SIG-M5 treated with dmso at 0.1 percent for 504 hours (cell line): ENCODE measurements at regions not wholly inside any gene's neighbourhood (a gene's known extent, or its start where the extent isn't known, plus 50 kb on each side); places are given as distances from the start of the nearest gene placed in this dataset.
"Not testable (repeated sequence)": the region's sequence is repeated elsewhere in the genome, so short reads cannot be mapped to it uniquely, and the experiment has no call there.

ENCODE experiments used
- DNase-seq: peaks from one replicate; lab custom pipeline; 2025; ENCODE audit not compliant: unreplicated experiment; lab: John Stamatoyannopoulos, UW

DNA sequence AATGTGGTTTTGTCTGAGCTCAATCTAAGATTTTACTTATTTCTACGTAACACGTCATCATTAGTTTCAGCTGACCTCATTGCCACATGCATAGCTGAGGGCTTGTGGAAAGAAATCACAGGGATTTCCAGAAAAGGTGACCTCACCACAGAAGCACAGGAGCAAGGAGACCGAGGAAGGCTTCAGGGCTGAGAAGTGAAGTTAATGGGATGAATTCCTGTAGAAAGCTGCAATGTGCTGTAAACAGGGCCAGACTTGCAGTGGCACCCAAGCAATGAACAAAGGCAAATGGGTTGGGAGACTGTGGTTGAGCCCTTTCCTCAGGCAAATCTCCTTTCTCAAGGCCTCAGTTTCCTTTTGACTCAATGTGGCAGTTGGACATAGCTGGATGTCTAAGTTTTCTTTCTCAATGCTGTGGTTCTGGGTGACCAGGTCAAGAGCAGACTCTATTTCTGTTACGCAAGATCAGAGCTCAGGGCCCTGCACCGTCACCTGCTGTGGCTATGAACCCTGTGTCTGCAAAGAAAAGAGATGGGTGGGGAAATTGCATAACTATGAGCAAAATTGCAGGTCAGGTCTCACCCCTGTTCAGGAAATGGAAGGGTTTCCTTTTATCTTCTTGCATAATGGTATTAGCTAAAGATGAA lies 252.2 kb upstream of the TBL1XR1 start:
- peak; percentile 96 for DNase-seq

DNA sequence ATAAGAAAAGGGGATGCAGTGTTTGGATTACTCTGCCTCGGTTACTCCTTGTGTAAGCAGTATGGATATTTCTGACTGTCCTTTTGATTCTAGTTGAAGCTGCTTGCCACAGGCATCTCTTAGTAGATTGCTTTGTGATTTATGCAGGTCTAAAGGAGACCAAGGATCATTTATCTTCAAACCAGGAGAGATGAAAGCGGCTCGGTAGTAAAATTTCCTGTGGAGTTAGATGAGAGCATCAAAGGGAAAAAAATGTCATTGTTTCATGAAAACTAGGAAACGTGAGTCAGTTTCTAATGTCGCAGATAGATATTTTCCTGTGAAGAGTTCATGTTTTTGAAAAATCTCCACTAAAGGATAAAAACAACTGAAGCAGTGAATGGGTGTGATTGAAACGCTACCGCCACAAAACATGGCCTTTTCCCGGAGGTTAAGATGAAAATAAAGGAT lies 254.0 kb upstream of the TBL1XR1 start:
- no peak for DNase-seq

DNA sequence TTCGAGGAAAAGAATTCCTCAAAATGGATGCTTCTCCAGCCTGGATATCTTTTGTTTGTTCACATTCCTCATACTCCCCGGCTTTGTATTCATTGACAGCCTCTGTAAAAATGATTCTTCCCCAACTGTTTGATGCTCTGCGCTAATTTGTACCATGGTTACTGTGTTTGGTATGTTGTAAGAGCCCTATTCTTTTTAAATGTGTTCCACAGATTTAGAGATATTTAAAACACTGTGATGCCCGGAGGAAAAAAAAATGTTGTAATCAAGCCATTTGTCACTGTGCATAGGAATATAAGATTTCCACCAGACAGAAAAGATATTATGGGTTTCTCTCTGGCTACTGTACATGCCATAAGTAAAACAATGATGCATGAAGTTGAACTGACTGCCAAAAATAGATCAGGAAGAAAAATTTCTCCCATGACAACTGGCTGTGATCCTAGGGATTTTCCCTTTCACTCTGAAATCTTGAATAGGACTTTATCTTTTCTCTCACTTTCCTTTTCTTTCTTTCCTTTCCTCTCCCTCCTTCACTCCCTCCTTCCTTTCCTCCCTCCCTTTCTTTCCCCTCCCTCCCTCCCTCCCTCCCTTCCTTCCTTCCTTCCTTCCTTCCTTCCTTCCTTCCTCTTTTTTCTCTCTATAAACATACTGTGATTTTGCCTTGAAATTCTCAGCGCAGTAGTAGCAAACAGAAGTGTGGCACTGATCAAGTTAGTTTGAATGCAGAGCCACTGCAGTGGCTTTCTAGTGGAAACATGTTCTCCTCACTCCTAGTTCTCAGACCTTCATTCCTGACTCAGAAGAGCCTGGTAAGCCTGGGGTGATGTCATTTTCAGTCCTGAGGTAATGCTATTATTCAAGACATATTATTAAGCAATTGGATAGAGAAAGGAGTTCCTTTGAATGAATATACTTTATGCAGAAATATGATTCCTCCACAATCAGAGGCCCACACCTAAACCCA lies 254.9 kb upstream of the TBL1XR1 start:
- peak; percentile 27 for DNase-seq

DNA sequence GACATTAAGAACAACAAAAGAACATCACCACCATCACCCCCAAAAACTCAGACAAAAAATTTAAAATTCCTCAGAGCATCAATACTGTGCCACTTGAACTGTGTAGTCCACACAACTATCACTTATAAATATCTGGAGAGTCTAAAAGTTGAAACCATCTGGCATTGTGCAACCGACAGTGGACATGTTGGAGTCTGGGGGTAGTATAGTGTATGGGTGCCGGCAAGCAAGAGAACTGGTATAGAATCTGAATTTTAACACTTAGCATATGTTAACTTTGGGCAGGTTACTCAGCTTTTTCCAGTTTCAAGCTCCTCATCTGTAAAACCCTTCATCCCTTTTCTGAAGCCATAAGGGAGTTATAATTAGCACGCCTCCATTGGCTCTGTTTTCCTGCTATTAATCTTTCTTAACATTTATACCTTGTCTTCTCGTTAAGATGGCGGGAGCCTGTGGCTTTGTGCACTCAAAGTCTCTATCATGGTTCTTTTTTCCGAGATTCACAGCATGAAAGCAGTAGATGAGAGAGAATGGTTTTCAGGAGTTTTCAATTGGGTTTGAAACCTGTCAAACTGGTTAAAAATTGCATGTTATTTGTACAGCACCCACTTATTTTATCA lies 255.7 kb upstream of the TBL1XR1 start:
- DNase-seq = no peak

- no peak for DNase-seq
Observed at GRCh38 chr3:177453451-177453844, 256.2 kb upstream of the TBL1XR1 start.

DNA sequence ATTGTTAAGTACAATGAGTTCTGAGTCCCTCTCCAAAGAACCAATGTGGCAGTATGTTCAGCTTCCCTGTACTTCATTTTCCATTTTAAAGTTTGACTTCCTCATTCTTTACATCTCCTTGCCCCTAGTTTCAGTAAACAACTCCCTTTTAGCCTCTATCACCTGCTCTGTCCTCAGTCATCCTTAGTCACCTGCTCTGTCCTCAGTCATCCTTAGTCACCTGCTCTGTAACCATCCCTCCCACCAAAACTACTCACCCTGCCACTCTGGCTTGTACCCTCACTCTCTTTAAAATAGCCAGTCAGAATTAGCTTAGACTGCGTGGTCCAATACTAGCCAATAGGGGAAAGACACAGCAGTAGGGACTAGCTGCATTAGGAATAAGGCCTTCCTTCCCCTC lies 259.9 kb upstream of the TBL1XR1 start:
- not testable (repeated sequence) for DNase-seq

DNA sequence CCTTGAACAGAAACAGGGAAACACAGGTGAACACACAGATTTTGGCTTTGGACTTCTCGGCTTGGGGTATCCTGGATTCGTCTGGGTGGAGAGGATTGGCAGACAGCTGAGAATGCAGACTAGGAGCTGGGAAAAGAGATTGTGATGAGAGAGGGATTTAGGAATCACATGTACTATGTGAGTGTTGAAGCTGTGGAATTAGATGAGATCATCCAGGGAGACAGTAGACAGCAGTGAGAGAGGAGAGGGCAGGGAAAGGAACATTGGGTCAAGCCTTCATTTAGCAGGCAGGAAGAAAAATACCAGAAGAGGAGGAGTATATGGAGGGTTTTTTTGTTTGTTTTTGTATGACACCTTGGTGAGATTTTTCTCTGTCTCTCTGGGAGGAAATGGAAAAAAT lies 262.1 kb upstream of the TBL1XR1 start:
- no peak for DNase-seq

DNA sequence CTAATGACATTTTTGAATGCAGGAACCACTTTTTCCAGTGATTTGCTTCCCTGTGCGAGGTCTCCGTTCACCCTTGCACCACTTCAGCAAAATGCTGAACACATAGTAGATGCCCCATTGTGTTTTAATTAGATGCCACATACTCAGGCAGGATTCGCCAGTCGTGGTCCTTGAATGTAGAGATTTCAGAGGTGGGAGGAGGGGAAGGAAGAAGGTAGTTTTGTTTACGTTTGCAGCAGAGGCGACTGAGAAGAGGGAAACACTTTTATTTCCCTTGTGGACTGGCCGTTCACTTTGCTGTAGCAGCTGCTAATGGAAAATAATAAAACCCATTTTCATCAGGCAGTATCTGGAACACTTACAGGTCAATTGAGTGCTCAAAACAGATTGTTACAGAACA lies 262.8 kb upstream of the TBL1XR1 start:
- DNase-seq = no peak

DNA sequence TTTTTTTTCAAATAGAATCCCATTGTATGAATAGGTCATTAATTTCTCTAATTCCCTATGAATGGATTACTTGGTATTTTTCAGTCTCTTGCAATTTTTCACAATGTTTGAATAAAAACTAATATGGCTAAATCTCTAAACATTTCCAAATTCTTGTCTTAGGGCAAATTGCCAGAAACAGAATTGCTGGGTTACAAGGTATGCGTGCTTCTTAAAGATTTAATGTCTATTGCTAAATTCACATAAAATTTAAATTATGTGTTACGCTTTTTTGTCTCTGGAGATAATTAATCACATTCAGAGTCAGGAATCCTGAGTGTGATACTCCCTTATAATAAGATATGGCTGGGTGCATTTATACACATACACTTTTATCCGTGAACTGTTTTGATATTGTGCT lies 264.5 kb upstream of the TBL1XR1 start:
- DNase-seq = no peak

DNA sequence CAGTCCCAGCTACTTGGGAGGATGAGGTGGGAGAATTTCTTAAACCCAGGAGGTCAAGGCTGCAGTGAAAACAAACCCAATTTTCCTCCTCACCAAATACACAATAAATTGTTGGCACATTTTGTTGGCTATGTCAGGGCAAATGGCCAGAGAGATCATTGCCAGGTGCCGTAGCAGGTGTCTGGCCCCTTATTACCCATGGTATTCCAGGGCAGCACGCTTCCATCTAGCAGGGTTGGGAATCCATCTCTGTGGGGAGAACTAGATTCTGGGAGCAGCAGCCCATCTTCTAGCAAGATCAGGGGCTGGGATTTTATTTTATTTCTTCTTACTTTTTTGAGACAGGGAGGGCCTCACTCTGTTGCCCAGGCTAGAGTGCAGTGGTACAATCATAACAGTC lies 266.1 kb upstream of the TBL1XR1 start:
- not testable (repeated sequence) for DNase-seq

- DNase-seq = no peak
Observed at GRCh38 chr3:177463863-177464262, 266.6 kb upstream of the TBL1XR1 start.

GRCh38 chr3:177464392-177465256 lies 267.3 kb upstream of the TBL1XR1 start:
- DNase-seq = no peak

DNA sequence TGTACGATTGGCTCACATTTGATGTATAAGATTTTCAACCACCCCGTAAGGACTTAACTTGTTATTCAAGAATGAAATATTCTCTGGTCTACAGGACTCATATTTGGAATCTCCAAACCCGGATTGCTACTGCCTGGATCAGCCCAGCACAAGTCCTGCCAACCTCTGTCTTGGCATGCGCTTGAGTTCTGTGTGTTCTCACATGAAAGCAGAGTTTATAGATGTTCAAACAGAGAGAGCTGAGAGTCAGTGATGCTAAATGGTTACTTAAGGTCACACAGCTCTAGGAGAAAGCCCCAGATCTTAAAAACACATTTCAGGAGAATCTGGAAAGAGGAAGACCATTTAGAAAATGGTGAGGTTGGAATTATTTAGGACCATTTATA lies 268.0 kb upstream of the TBL1XR1 start:
- DNase-seq = no peak

DNA sequence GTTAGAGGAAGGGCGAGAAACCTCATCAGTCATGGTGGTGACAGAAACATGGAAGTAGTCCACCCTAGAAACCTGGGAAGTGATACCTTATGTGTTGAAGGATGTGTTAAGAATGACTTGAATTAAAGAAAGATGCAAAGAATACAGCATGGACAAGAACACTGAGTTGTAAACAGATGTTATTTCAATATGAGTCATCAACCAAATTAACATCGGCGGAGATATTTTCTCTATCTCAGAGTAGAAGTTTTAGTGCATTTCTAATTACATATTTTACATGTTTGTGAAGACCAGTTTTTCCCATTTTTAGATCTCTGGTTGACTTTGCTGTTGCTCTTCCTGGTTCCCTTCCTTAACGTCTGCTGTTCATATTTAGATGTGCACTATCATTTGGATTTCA lies 268.8 kb upstream of the TBL1XR1 start:
- DNase-seq = no peak

- DNase-seq = not testable (repeated sequence)
Observed at GRCh38 chr3:177466622-177467021, 269.3 kb upstream of the TBL1XR1 start.

DNA sequence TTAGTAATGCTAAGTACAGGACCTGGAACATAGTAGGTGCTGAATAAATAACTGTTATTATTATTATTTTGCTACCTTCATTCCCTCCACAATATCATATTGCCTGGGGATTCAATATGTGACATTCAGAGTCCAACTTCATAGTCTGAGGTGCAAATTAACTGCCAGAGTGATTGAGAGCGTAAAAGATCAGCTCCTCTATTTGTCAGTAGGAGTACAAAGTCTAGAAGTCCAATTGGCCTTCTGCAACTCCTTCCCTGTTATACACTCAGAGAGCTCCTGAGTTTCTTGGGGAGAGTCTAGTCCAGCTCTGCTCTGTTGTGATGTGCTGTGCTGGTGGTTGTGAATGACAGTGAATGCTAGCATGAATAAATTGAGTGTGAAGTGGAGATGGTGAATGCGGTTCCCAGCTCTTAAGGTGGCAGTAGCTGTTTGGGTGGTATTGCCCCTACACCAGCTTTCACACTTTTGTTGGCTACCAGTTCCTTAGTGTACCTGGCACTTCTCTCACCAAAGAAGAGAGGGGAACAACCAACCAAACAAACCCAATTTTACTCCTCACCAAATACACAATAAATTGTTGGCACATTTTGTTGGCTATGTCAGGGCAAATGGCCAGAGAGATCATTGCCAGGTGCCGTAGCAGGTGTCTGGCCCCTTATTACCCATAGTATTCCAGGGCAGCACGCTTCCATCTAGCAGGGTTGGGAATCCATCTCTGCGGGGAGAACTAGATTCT lies 270.1 kb upstream of the TBL1XR1 start:
- no peak for DNase-seq

DNA sequence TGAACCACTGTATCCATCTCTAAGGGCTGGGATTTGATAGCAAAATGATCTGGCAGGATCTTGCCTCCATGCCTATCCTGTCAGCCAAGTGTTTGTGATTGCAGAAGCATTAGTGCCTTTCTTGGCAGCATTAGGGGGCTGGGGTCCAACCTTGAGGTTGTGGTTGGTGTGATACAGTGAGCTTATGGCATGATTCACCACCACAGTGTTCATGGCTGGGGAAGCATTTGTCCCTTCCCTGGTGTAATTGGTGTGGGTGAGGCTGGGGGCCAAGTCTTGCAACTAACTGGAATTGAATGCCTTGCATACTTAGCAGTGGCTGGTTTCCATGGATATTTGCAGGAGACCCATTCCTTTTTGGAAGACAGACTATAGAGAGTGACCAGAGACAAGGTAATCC lies 271.0 kb upstream of the TBL1XR1 start:
- DNase-seq = no peak

- DNase-seq = no peak
Observed at GRCh38 chr3:177468816-177469215, 271.5 kb upstream of the TBL1XR1 start.

GRCh38 chr3:177469216-177469615 lies 271.9 kb upstream of the TBL1XR1 start:
- DNase-seq = no peak
